ENCODE measurements at regions not wholly inside any gene's neighbourhood (a gene's known extent, or its start where the extent isn't known, plus 50 kb on each side); places are given as distances from the start of the nearest gene placed in this dataset.

GRCh38 chr15:99916668-99917223, 183.5 kb upstream of the LYSMD4 start:
- Histone ChIP-seq H3K4me1 (no peaks in the 10 kb centered on the region), H3K36me3 (ENCODE audit: control insufficient read depth, insufficient read depth, low read length) (no peaks in the 10 kb centered on the region), H3K4me3 (ENCODE audit: low read depth, low read length) (no peak overlapping the region), H3K9me3 (no peaks in the 10 kb centered on the region), H3K27me3 (replicated peaks; ENCODE audit: control insufficient read depth, insufficient read depth, low read length) (no peaks in the 10 kb centered on the region)
- intact Hi-C loops (cut with micrococcal nuclease; ENCODE audit: unreplicated experiment) = no loop called here
- no peak for DNase-seq
- no TSS peak for BruUV-seq (replicated peaks)
- H3K27ac Mint-ChIP-seq (ENCODE audit: unreplicated experiment) = no peak overlapping the region
- TF ChIP-seq CTCF (IDR thresholded peaks at IDR 0.05; ENCODE audit: insufficient read depth in 1 of 2, low read depth in 1 of 2, low read length in 1 of 2, severe bottlenecking in 1 of 2, unreplicated experiment in 1 of 2) = no peak
- peaks cover 6% of the 10 kb centered on the region for H3K27me3 Mint-ChIP-seq (ENCODE audit: insufficient read depth, unreplicated experiment)
- ChIA-PET POLR2A (no interaction called here), CTCF (no interaction called here)
- H3K4me1 Mint-ChIP-seq (ENCODE audit: low read depth, unreplicated experiment) = no peaks in the 10 kb centered on the region
- no peaks in the 10 kb centered on the region for H3K36me3 Mint-ChIP-seq (ENCODE audit: insufficient read depth, unreplicated experiment)
- no peaks in the 10 kb centered on the region for H3K9me3 Mint-ChIP-seq (ENCODE audit: unreplicated experiment)
- H3K4me3 Mint-ChIP-seq (ENCODE audit: unreplicated experiment) = no peak overlapping the region

GRCh38 chr15:99914723-99915122, 181.5 kb upstream of the LYSMD4 start:
- POLR2A ChIA-PET = no interaction called here
- H3K27me3 ChIP-seq (replicated peaks; ENCODE audit: control insufficient read depth, insufficient read depth, low read length) = no peaks in the 10 kb centered on the region
- intact Hi-C loops (cut with micrococcal nuclease; ENCODE audit: unreplicated experiment) = no loop called here
- Mint-ChIP-seq H3K36me3 (ENCODE audit: insufficient read depth, unreplicated experiment) (no peaks in the 10 kb centered on the region), H3K4me1 (ENCODE audit: low read depth, unreplicated experiment) (no peaks in the 10 kb centered on the region), H3K4me3 (ENCODE audit: unreplicated experiment) (no peak overlapping the region), H3K9me3 (ENCODE audit: unreplicated experiment) (no peaks in the 10 kb centered on the region), H3K27ac (ENCODE audit: unreplicated experiment) (no peak overlapping the region), H3K27me3 (ENCODE audit: insufficient read depth, unreplicated experiment) (peaks cover 3% of the 10 kb centered on the region)
- H3K4me3 ChIP-seq (ENCODE audit: low read depth, low read length) = no peak overlapping the region
- H3K9me3 ChIP-seq = no peaks in the 10 kb centered on the region
- no peak for TF ChIP-seq CTCF (IDR thresholded peaks at IDR 0.05; ENCODE audit: insufficient read depth in 1 of 2, low read depth in 1 of 2, low read length in 1 of 2, severe bottlenecking in 1 of 2, unreplicated experiment in 1 of 2)
- BruUV-seq (replicated peaks) = no TSS peak
- H3K36me3 ChIP-seq (ENCODE audit: control insufficient read depth, insufficient read depth, low read length) = no peaks in the 10 kb centered on the region
- CTCF ChIA-PET = interaction anchor here (0.7 kb wide), 1 partner anchor 802 kb away, joined by 3 read pairs; no protein-coding TSS in a partner anchor
- H3K4me1 ChIP-seq = no peaks in the 10 kb centered on the region
- no peak for DNase-seq

- ChIA-PET POLR2A (no interaction called here), CTCF (no interaction called here)
- H3K27ac Mint-ChIP-seq (ENCODE audit: unreplicated experiment) = no peak overlapping the region
- Histone ChIP-seq H3K36me3 (ENCODE audit: control insufficient read depth, insufficient read depth, low read length) (no peaks in the 10 kb centered on the region), H3K4me3 (ENCODE audit: low read depth, low read length) (no peak overlapping the region), H3K27me3 (replicated peaks; ENCODE audit: control insufficient read depth, insufficient read depth, low read length) (no peaks in the 10 kb centered on the region), H3K9me3 (no peaks in the 10 kb centered on the region), H3K4me1 (no peaks in the 10 kb centered on the region)
- intact Hi-C loops (cut with micrococcal nuclease; ENCODE audit: unreplicated experiment) = no loop called here
- TF ChIP-seq CTCF (IDR thresholded peaks at IDR 0.05; ENCODE audit: insufficient read depth in 1 of 2, low read depth in 1 of 2, low read length in 1 of 2, severe bottlenecking in 1 of 2, unreplicated experiment in 1 of 2) = no peak
- H3K4me1 Mint-ChIP-seq (ENCODE audit: low read depth, unreplicated experiment) = no peaks in the 10 kb centered on the region
- H3K27me3 Mint-ChIP-seq (ENCODE audit: insufficient read depth, unreplicated experiment) = no peaks in the 10 kb centered on the region
- no peaks in the 10 kb centered on the region for H3K9me3 Mint-ChIP-seq (ENCODE audit: unreplicated experiment)
- no TSS peak for BruUV-seq (replicated peaks)
- H3K4me3 Mint-ChIP-seq (ENCODE audit: unreplicated experiment) = no peak overlapping the region
- no peaks in the 10 kb centered on the region for H3K36me3 Mint-ChIP-seq (ENCODE audit: insufficient read depth, unreplicated experiment)
- DNase-seq = no peak
Measured at GRCh38 chr15:99911816-99912215, 178.6 kb upstream of the LYSMD4 start.

Measured in Caco-2 (cell line).